Fibroblast of lung (primary cell): ENCODE measurements at regions not wholly inside any gene's neighbourhood (a gene's known extent, or its start where the extent isn't known, plus 50 kb on each side); places are given as distances from the start of the nearest gene placed in this dataset.
A peak's percentile ranks its signal among the peaks of the same experiment; 100 is the strongest.

Experiments used
- DNase-seq, 2 donors: peaks; one replicate each; pipeline versions ENCODE4 v3.0.0 to v3.0.0-alpha.2; 2010; ENCODE audit warnings: low read depth in 2 of 2
- H2AFZ ChIP-seq: 2 replicates; pipeline ENCODE4 v1.5.1; 2012; ENCODE audit warnings: low read length, control low read depth, inconsistent platforms
- H3K27ac ChIP-seq: 2 replicates; pipeline ENCODE4 v1.5.1; 2011; ENCODE audit warnings: low read length, control low read depth; ENCODE audit not compliant: insufficient read depth
- H3K27me3 ChIP-seq: 2 replicates; pipeline ENCODE4 v1.5.1; 2011; ENCODE audit warnings: mild to moderate bottlenecking, low read length; ENCODE audit not compliant: control insufficient read depth, insufficient read depth
- H3K36me3 ChIP-seq: 2 replicates; pipeline ENCODE4 v1.5.1; 2011; ENCODE audit warnings: low read length; ENCODE audit not compliant: control insufficient read depth, insufficient read depth
- H3K4me1 ChIP-seq: 2 replicates; pipeline ENCODE4 v1.5.1; 2011; ENCODE audit warnings: low read length; ENCODE audit not compliant: control insufficient read depth, insufficient read depth; ENCODE audit errors: extremely low read depth
- H3K4me2 ChIP-seq: 2 replicates; pipeline ENCODE4 v1.5.1; 2011; ENCODE audit warnings: low read length, control low read depth; ENCODE audit not compliant: insufficient read depth; ENCODE audit errors: extremely low read depth
- H3K4me3 ChIP-seq, 4 experiments: fragments of 200-600 bp in 1 of 4; sonication (generic) in 1 of 4; replicated peaks in 1 of 4; 2 replicates each; pipeline ENCODE4 v1.5.1; 2011 to 2016; ENCODE audit warnings: low read length in 4 of 4, low read depth in 3 of 4, mild to moderate bottlenecking in 3 of 4, control low read depth in 2 of 4, inconsistent platforms in 1 of 4, mixed read lengths in 1 of 4; ENCODE audit not compliant: insufficient read depth in 1 of 4; ENCODE audit errors: control extremely low read depth in 1 of 4
- H3K79me2 ChIP-seq: 2 replicates; pipeline ENCODE4 v1.5.1; 2012; ENCODE audit warnings: mild to moderate bottlenecking, low read length, inconsistent platforms; ENCODE audit not compliant: control insufficient read depth, insufficient read depth
- H3K9ac ChIP-seq: 2 replicates; pipeline ENCODE4 v1.5.1; 2011; ENCODE audit warnings: mild to moderate bottlenecking, low read length, control low read depth; ENCODE audit not compliant: insufficient read depth
- H3K9me3 ChIP-seq: 2 replicates; pipeline ENCODE4 v1.5.1; 2012; ENCODE audit warnings: low read depth, low read length; ENCODE audit not compliant: control insufficient read depth, insufficient read depth
- H4K20me1 ChIP-seq: 2 replicates; pipeline ENCODE4 v1.5.1; 2011; ENCODE audit warnings: low read length; ENCODE audit not compliant: control insufficient read depth, insufficient read depth; ENCODE audit errors: extremely low read depth
- CTCF ChIP-seq, 2 donors: IDR thresholded peaks in 1 of 2; conservative IDR thresholded peaks in 1 of 2; 1 replicate in 1 of 2; 2 replicates in 1 of 2; pipeline ENCODE4 v1.5.1; 2011 to 2012; ENCODE audit warnings: low read length in 2 of 2, control low read depth in 1 of 2, inconsistent platforms in 1 of 2, low read depth in 1 of 2, mild to moderate bottlenecking in 1 of 2
- EZH2 ChIP-seq: IDR thresholded peaks from 2 replicates; pipeline ENCODE4 v1.5.1; 2012; ENCODE audit warnings: low read length, control low read depth, mild to moderate bottlenecking; ENCODE audit errors: missing control alignments

DNA sequence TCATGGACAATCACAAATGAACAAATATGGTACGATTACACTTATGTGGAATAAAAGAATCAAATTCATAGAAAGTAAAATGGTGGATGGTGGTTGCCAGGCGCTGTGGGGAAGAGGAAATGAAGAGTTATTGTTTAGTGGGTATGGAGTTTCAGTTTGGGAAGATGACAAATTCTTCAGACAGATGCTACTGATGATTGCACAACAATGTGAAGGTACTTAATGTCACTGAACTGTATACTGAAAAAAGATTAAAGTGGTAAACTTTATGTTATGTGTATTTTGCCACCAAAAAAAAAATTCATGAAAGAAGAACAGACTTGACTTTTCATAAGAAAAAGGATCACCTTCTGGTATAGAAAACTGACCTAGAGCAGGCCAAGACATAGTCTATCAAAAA lies 745.6 kb upstream of the CXADR start:
- H3K4me1 ChIP-seq = no peaks in the 10 kb centered on the region
- no peak overlapping the region for H3K4me2 ChIP-seq
- no peaks in the 10 kb centered on the region for H3K9me3 ChIP-seq
- H4K20me1 ChIP-seq = no peaks in the 10 kb centered on the region
- H3K79me2 ChIP-seq = no peaks in the 10 kb centered on the region
- H3K36me3 ChIP-seq = no peaks in the 10 kb centered on the region
- no peak for DNase-seq
- no peak for TF ChIP-seq CTCF (conservative IDR thresholded peaks at IDR 0.05 in 1 of 2, IDR thresholded peaks at IDR 0.05 in 1 of 2; ENCODE audit: low read depth in 1 of 2, low read length in 2 of 2)
- TF ChIP-seq EZH2 = no peak
- no peak overlapping the region for H3K27ac ChIP-seq
- no peak overlapping the region for H2AFZ ChIP-seq
- no peak overlapping the region for H3K9ac ChIP-seq
- no peak overlapping the region for H3K4me3 ChIP-seq
- no peaks in the 10 kb centered on the region for H3K27me3 ChIP-seq

DNA sequence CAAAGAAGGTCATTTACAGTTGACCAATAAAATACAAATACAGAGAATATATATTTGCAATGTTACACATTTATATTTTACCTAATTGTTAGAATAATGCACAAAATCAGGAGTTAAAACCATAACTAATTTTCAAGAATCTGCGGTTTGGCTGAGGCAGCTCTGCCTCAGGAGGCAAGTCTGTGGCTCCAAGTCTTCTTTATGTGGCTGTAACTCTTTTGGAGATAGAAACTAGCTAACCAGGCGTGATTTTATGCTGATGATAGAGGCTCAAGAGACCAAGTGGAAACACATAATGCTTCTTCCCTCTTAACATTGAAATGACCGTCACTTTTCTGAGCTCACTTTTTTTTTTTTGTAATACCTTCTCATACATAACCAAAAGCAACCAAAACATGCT lies 744.7 kb upstream of the CXADR start:
- Histone ChIP-seq H3K27ac (no peak overlapping the region), H3K79me2 (no peaks in the 10 kb centered on the region), H2AFZ (no peak overlapping the region), H3K4me2 (no peak overlapping the region), H3K36me3 (no peaks in the 10 kb centered on the region), H3K4me1 (no peaks in the 10 kb centered on the region), H3K9ac (no peak overlapping the region), H3K9me3 (no peaks in the 10 kb centered on the region), H4K20me1 (no peaks in the 10 kb centered on the region), H3K4me3 (no peak overlapping the region), H3K27me3 (no peaks in the 10 kb centered on the region)
- TF ChIP-seq CTCF (conservative IDR thresholded peaks at IDR 0.05 in 1 of 2, IDR thresholded peaks at IDR 0.05 in 1 of 2; ENCODE audit: low read depth in 1 of 2, low read length in 2 of 2) (no peak), EZH2 (no peak)
- no peak for DNase-seq

GRCh38 chr21:16770266-16770665 lies 742.6 kb upstream of the CXADR start:
- Histone ChIP-seq H4K20me1 (no peaks in the 10 kb centered on the region), H3K79me2 (no peaks in the 10 kb centered on the region), H3K36me3 (no peaks in the 10 kb centered on the region), H3K27ac (no peak overlapping the region), H3K4me3 (no peak overlapping the region), H3K27me3 (no peaks in the 10 kb centered on the region), H3K4me1 (no peaks in the 10 kb centered on the region), H2AFZ (no peak overlapping the region), H3K9ac (no peak overlapping the region), H3K4me2 (no peak overlapping the region), H3K9me3 (no peaks in the 10 kb centered on the region)
- no peak for TF ChIP-seq EZH2
- TF ChIP-seq CTCF (conservative IDR thresholded peaks at IDR 0.05 in 1 of 2, IDR thresholded peaks at IDR 0.05 in 1 of 2; ENCODE audit: low read depth in 1 of 2, low read length in 2 of 2) = no peak
- DNase-seq = peak in 1 of 2 donors; percentile 48
